ENCODE measurements at regions not wholly inside any gene's neighbourhood (a gene's known extent, or its start where the extent isn't known, plus 50 kb on each side); places are given as distances from the start of the nearest gene placed in this dataset.

- H3K9me3 Mint-ChIP-seq = peaks cover 16% of the 10 kb centered on the region
- H3K4me3 Mint-ChIP-seq = no peak overlapping the region
- ATAC-seq (no peak), DNase-seq (no peak)
- ChIA-PET POLR2A (interaction anchor here (0.9 kb wide), 1 partner anchor 197 kb away, joined by 3 read pairs; no protein-coding TSS in a partner anchor), CTCF (no interaction called here)
- peaks cover under 1% of the 10 kb centered on the region for H3K36me3 Mint-ChIP-seq (ENCODE audit: low read depth)
- intact Hi-C loops (cut with micrococcal nuclease) = no loop called here
- TF ChIP-seq CTCF (IDR thresholded peaks at IDR 0.05) = no peak
- H3K27ac Mint-ChIP-seq = no peak overlapping the region
- H3K27me3 Mint-ChIP-seq = peaks cover 8% of the 10 kb centered on the region
- no peaks in the 10 kb centered on the region for H3K4me1 Mint-ChIP-seq (ENCODE audit: low read depth)
Measured at GRCh38 chr9:19681846-19682245, 107.0 kb downstream of the SLC24A2 start.

GRCh38 chr9:19677924-19678323, 110.9 kb downstream of the SLC24A2 start:
- ATAC-seq (no peak), DNase-seq (no peak)
- intact Hi-C loops (cut with micrococcal nuclease) = no loop called here
- no peak overlapping the region for H3K27ac Mint-ChIP-seq
- no peaks in the 10 kb centered on the region for H3K9me3 Mint-ChIP-seq
- H3K27me3 Mint-ChIP-seq = peaks cover 9% of the 10 kb centered on the region
- ChIA-PET CTCF (interaction anchor here (1.4 kb wide), 1 partner anchor 12 kb away, joined by 3 read pairs; no protein-coding TSS in a partner anchor), POLR2A (no interaction called here)
- no peaks in the 10 kb centered on the region for H3K4me1 Mint-ChIP-seq (ENCODE audit: low read depth)
- no peak for TF ChIP-seq CTCF (IDR thresholded peaks at IDR 0.05)
- H3K36me3 Mint-ChIP-seq (ENCODE audit: low read depth) = no peaks in the 10 kb centered on the region
- no peak overlapping the region for H3K4me3 Mint-ChIP-seq

- intact Hi-C loops (cut with micrococcal nuclease) = no loop called here
- ATAC-seq = no peak
- Mint-ChIP-seq H3K4me3 (no peak overlapping the region), H3K27ac (no peak overlapping the region), H3K36me3 (ENCODE audit: low read depth) (no peaks in the 10 kb centered on the region), H3K27me3 (peaks cover 9% of the 10 kb centered on the region), H3K9me3 (no peaks in the 10 kb centered on the region), H3K4me1 (ENCODE audit: low read depth) (no peaks in the 10 kb centered on the region)
- no peak for DNase-seq
- CTCF ChIA-PET = no interaction called here
- no peak for TF ChIP-seq CTCF (IDR thresholded peaks at IDR 0.05)
- POLR2A ChIA-PET = interaction anchor here (1.1 kb wide), 1 partner anchor 49 kb away, joined by 3 read pairs; no protein-coding TSS in a partner anchor
Measured at GRCh38 chr9:19675492-19675891, 113.3 kb downstream of the SLC24A2 start.

GRCh38 chr9:19666575-19666974, 122.3 kb downstream of the SLC24A2 start:
- peaks cover 10% of the 10 kb centered on the region for H3K27me3 Mint-ChIP-seq
- no peak for DNase-seq
- TF ChIP-seq CTCF (IDR thresholded peaks at IDR 0.05) = no peak
- POLR2A ChIA-PET = no interaction called here
- ATAC-seq = no peak
- CTCF ChIA-PET = no interaction called here
- intact Hi-C loops (cut with micrococcal nuclease) = no loop called here
- no peak overlapping the region for H3K4me3 Mint-ChIP-seq
- no peaks in the 10 kb centered on the region for H3K36me3 Mint-ChIP-seq (ENCODE audit: low read depth)
- H3K9me3 Mint-ChIP-seq = no peaks in the 10 kb centered on the region
- peaks cover 4% of the 10 kb centered on the region for H3K4me1 Mint-ChIP-seq (ENCODE audit: low read depth)
- H3K27ac Mint-ChIP-seq = no peak overlapping the region

- Mint-ChIP-seq H3K36me3 (ENCODE audit: low read depth) (no peaks in the 10 kb centered on the region), H3K27me3 (peaks cover 10% of the 10 kb centered on the region), H3K27ac (no peak overlapping the region), H3K4me1 (ENCODE audit: low read depth) (peaks cover 4% of the 10 kb centered on the region), H3K4me3 (no peak overlapping the region), H3K9me3 (no peaks in the 10 kb centered on the region)
- ATAC-seq (peak; percentile 72), DNase-seq (peak; percentile 13)
- CTCF ChIA-PET = no interaction called here
- intact Hi-C loops (cut with micrococcal nuclease) = no loop called here
- no peak for TF ChIP-seq CTCF (IDR thresholded peaks at IDR 0.05)
- POLR2A ChIA-PET = no interaction called here
Measured at GRCh38 chr9:19665146-19665863, 123.5 kb downstream of the SLC24A2 start.
